Endodermal cell (in vitro differentiated cells): ENCODE measurements at regions not wholly inside any gene's neighbourhood (a gene's known extent, or its start where the extent isn't known, plus 50 kb on each side); places are given as distances from the start of the nearest gene placed in this dataset.

Experiments
- DNase-seq: peaks from one replicate; pipeline ENCODE4 v3.0.0-alpha.2; 2017
- H3K27ac ChIP-seq: 2 replicates; pipeline ENCODE4 v1.5.1; 2013; ENCODE audit warnings: mild to moderate bottlenecking, low read depth, low read length, moderate library complexity
- H3K27me3 ChIP-seq: 2 replicates; pipeline ENCODE4 v1.6.1; 2013; ENCODE audit warnings: mild to moderate bottlenecking, low read length, moderate library complexity; ENCODE audit not compliant: insufficient read depth, control insufficient read depth, poor library complexity, severe bottlenecking
- H3K36me3 ChIP-seq: 2 replicates; pipeline ENCODE4 v1.7.0; 2013; ENCODE audit warnings: mild to moderate bottlenecking, low read length, moderate library complexity; ENCODE audit not compliant: control insufficient read depth, insufficient read depth
- H3K4me1 ChIP-seq: one replicate; pipeline ENCODE4 v1.7.0; 2013; ENCODE audit warnings: low read length; ENCODE audit not compliant: control insufficient read depth, insufficient read depth
- H3K4me3 ChIP-seq: 2 replicates; pipeline ENCODE4 v1.5.1; 2013; ENCODE audit warnings: mild to moderate bottlenecking, low read length, moderate library complexity
- H3K9ac ChIP-seq: 2 replicates; pipeline ENCODE4 v1.6.1; 2013; ENCODE audit warnings: mild to moderate bottlenecking, low read length, moderate library complexity; ENCODE audit not compliant: poor library complexity, severe bottlenecking; ENCODE audit errors: extremely low read depth
- H3K9me3 ChIP-seq: 2 replicates; pipeline ENCODE4 v1.6.1; 2013; ENCODE audit warnings: mild to moderate bottlenecking, low read length, moderate library complexity; ENCODE audit not compliant: control insufficient read depth
- H3K27ac Mint-ChIP-seq: 2 replicates; pipeline ENCODE4 v1.8.0; 2020; ENCODE audit warnings: mixed read lengths
- H3K27me3 Mint-ChIP-seq: 2 replicates; pipeline ENCODE4 v1.8.0; 2021; ENCODE audit warnings: mild to moderate bottlenecking, mixed read lengths; ENCODE audit not compliant: insufficient read depth
- H3K36me3 Mint-ChIP-seq: 2 replicates; pipeline ENCODE4 v1.8.0; 2020; ENCODE audit warnings: low read depth, mixed read lengths
- H3K4me1 Mint-ChIP-seq: 2 replicates; pipeline ENCODE4 v1.8.0; 2020; ENCODE audit warnings: mixed read lengths
- H3K4me3 Mint-ChIP-seq: 2 replicates; pipeline ENCODE4 v1.8.0; 2020; ENCODE audit warnings: mild to moderate bottlenecking, moderate library complexity, mixed read lengths
- H3K9me3 Mint-ChIP-seq: 2 replicates; pipeline ENCODE4 v1.8.0; 2020; ENCODE audit warnings: mild to moderate bottlenecking, mixed read lengths
- CTCF ChIP-seq: fragments of 200-600 bp; sonication (generic); conservative IDR thresholded peaks from 2 replicates; pipeline ENCODE4 v1.5.0; 2021; ENCODE audit warnings: antibody characterized with exemption, mild to moderate bottlenecking
- WGBS, 2 experiments: methylation state at CpG; one replicate each; pipeline versions ENCODE4 v1.1.5 to v1.1.7; 2013; ENCODE audit warnings: missing lambda C conversion rate in 2 of 2, mixed read lengths in 1 of 2; ENCODE audit not compliant: insufficient coverage in 1 of 2, insufficient read length in 1 of 2; 5-methylcytosine and 5-hydroxymethylcytosine counted together

- H3K27me3 Mint-ChIP-seq, result no peaks in the 10 kb centered on the region
- H3K9me3 ChIP-seq, result no peaks in the 10 kb centered on the region
- H3K4me3 Mint-ChIP-seq, result no peak overlapping the region
- no peaks in the 10 kb centered on the region for H3K36me3 Mint-ChIP-seq
- no peak overlapping the region for H3K9ac ChIP-seq
- no peak overlapping the region for H3K27ac Mint-ChIP-seq
- H3K4me1 Mint-ChIP-seq, result peaks cover 21% of the 10 kb centered on the region
- H3K27me3 ChIP-seq, result no peaks in the 10 kb centered on the region
- no peak for DNase-seq
- 64% methylated on average over 1 of the region's 2 CpGs; no CpG with 5 or more reads in 1 of the 2 experiments for WGBS, 2 experiments
- H3K4me3 ChIP-seq, result no peak overlapping the region
- H3K9me3 Mint-ChIP-seq, result no peaks in the 10 kb centered on the region
- no peak overlapping the region for H3K27ac ChIP-seq
- no peaks in the 10 kb centered on the region for H3K36me3 ChIP-seq
- peaks cover 7% of the 10 kb centered on the region for H3K4me1 ChIP-seq
- no peak for TF ChIP-seq CTCF
These were observed 898.3 kb upstream of the INTU start for GRCh38 chr4:126734465-126734864.

- H3K4me1 Mint-ChIP-seq, result peaks cover 21% of the 10 kb centered on the region
- no peaks in the 10 kb centered on the region for H3K36me3 Mint-ChIP-seq
- peak; percentile 58 for DNase-seq
- H3K27me3 Mint-ChIP-seq, result no peaks in the 10 kb centered on the region
- H3K4me3 Mint-ChIP-seq, result no peak overlapping the region
- H3K27ac Mint-ChIP-seq, result no peak overlapping the region
- Histone ChIP-seq H3K4me3 (no peak overlapping the region), H3K9me3 (no peaks in the 10 kb centered on the region), H3K27me3 (no peaks in the 10 kb centered on the region), H3K4me1 (peaks cover 7% of the 10 kb centered on the region), H3K9ac (no peak overlapping the region), H3K27ac (no peak overlapping the region), H3K36me3 (no peaks in the 10 kb centered on the region)
- TF ChIP-seq CTCF, result no peak
- 95 to 100% methylated on average over 2 of the region's 3 CpGs for WGBS, 2 experiments
- no peaks in the 10 kb centered on the region for H3K9me3 Mint-ChIP-seq
These were observed 897.2 kb upstream of the INTU start for GRCh38 chr4:126735294-126736132.

- H3K4me3 Mint-ChIP-seq, result no peak overlapping the region
- no peak overlapping the region for H3K4me3 ChIP-seq
- no peaks in the 10 kb centered on the region for H3K36me3 ChIP-seq
These were observed 896.6 kb upstream of the INTU start for GRCh38 chr4:126736133-126736518.

More at GRCh38 chr4:126736133-126736518, 896.6 kb upstream of the INTU start:
- no peaks in the 10 kb centered on the region for H3K27me3 ChIP-seq
- H3K4me1 ChIP-seq, result peaks cover 7% of the 10 kb centered on the region
- TF ChIP-seq CTCF, result no peak
- no peak overlapping the region for H3K9ac ChIP-seq
- WGBS, 2 experiments, result 96 to 100% methylated on average over 1 to 2 of the region's 3 CpGs
- Mint-ChIP-seq H3K27ac (no peak overlapping the region), H3K36me3 (no peaks in the 10 kb centered on the region), H3K27me3 (no peaks in the 10 kb centered on the region), H3K9me3 (no peaks in the 10 kb centered on the region), H3K4me1 (peaks cover 21% of the 10 kb centered on the region)
- no peaks in the 10 kb centered on the region for H3K9me3 ChIP-seq
- H3K27ac ChIP-seq, result no peak overlapping the region
- no peak for DNase-seq
